IMR-90 (cell line): ENCODE measurements at regions not wholly inside any gene's neighbourhood (a gene's known extent, or its start where the extent isn't known, plus 50 kb on each side); places are given as distances from the start of the nearest gene placed in this dataset.
"Not testable (repeated sequence)": the region's sequence is repeated elsewhere in the genome, so short reads cannot be mapped to it uniquely, and the experiment has no call there.

ENCODE experiments used
- BHLHE40 ChIP-seq: fragments of 150-350 bp; IDR thresholded peaks from 2 replicates; pipeline ENCODE4 v1.6.1; 2016; ENCODE audit warnings: mild to moderate bottlenecking, low read depth, low read length
- MAFK ChIP-seq: IDR thresholded peaks from 2 replicates; pipeline ENCODE4 v1.6.1; 2012; ENCODE audit warnings: low read depth, low read length, improper control_type of control experiment
- MAZ ChIP-seq: IDR thresholded peaks from 2 replicates; pipeline ENCODE4 v1.6.1; 2012; ENCODE audit warnings: low read depth, mild to moderate bottlenecking, low read length, improper control_type of control experiment, moderate library complexity, borderline replicate concordance
- NFE2L2 ChIP-seq: fragments of 150-350 bp; IDR thresholded peaks from 2 replicates; pipeline ENCODE4 v1.6.1; 2016; ENCODE audit warnings: low read depth, mild to moderate bottlenecking, low read length
- POLR2A ChIP-seq: IDR thresholded peaks from 2 replicates; pipeline ENCODE4 v1.6.1; 2012; ENCODE audit warnings: mild to moderate bottlenecking, low read depth, low read length
- RAD21 ChIP-seq: IDR thresholded peaks from 2 replicates; pipeline ENCODE4 v1.6.1; 2012; ENCODE audit warnings: low read length, improper control_type of control experiment
- RCOR1 ChIP-seq: IDR thresholded peaks from 2 replicates; pipeline ENCODE4 v1.6.1; 2012; ENCODE audit warnings: mild to moderate bottlenecking, low read length, improper control_type of control experiment; ENCODE audit not compliant: insufficient replicate concordance
- RFX5 ChIP-seq: IDR thresholded peaks from 2 replicates; pipeline ENCODE4 v1.8.0; 2012; ENCODE audit warnings: low read depth, mild to moderate bottlenecking, low read length, moderate library complexity
- SMC3 ChIP-seq: fragments of 150-350 bp; IDR thresholded peaks from 2 replicates; pipeline ENCODE4 v1.6.1; 2016; ENCODE audit warnings: low read depth, mild to moderate bottlenecking, antibody characterized with exemption, low read length, moderate library complexity
- TF ChIP-seq, protein P1 (sequence below): conservative IDR thresholded peaks from 2 replicates; pipeline ENCODE4 v1.5.1; 2012; ENCODE audit warnings: mild to moderate bottlenecking, low read depth, low read length, improper control_type of control experiment
- TF ChIP-seq, protein P2 (sequence below): fragments of 150-350 bp; IDR thresholded peaks from 2 replicates; pipeline ENCODE4 v1.6.1; 2017; ENCODE audit warnings: mild to moderate bottlenecking, antibody characterized with exemption, low read length, low read depth
- TF ChIP-seq, protein P3 (sequence below): fragments of 150-350 bp; IDR thresholded peaks from 2 replicates; pipeline ENCODE4 v1.6.1; 2016; ENCODE audit warnings: low read depth, mild to moderate bottlenecking, low read length, moderate library complexity, borderline replicate concordance

DNA sequence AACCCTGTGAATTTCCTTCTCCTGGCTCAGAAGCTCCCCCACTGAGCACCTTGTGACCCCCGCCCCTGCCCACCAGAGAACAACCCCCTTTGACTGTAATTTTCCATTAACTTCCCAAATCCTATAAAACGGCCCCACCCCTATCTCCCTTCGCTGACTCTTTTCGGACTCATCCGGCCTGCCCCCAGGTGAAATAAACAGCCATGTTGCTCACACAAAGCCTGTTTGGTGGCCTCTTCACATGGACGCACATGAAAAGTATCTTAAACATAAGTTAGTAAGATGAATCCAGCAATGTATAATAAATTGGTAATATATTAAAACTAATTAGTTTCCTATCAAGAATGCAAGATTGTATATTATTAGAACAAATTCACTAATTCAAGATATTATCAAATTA lies 462.3 kb upstream of the NETO1 start:
- TF ChIP-seq, protein P1, sequence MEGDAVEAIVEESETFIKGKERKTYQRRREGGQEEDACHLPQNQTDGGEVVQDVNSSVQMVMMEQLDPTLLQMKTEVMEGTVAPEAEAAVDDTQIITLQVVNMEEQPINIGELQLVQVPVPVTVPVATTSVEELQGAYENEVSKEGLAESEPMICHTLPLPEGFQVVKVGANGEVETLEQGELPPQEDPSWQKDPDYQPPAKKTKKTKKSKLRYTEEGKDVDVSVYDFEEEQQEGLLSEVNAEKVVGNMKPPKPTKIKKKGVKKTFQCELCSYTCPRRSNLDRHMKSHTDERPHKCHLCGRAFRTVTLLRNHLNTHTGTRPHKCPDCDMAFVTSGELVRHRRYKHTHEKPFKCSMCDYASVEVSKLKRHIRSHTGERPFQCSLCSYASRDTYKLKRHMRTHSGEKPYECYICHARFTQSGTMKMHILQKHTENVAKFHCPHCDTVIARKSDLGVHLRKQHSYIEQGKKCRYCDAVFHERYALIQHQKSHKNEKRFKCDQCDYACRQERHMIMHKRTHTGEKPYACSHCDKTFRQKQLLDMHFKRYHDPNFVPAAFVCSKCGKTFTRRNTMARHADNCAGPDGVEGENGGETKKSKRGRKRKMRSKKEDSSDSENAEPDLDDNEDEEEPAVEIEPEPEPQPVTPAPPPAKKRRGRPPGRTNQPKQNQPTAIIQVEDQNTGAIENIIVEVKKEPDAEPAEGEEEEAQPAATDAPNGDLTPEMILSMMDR = not testable (repeated sequence)
- TF ChIP-seq MAZ, BHLHE40, NFE2L2, POLR2A, SMC3, RAD21, MAFK, RCOR1, RFX5: not testable (repeated sequence)
- TF ChIP-seq, protein P2, sequence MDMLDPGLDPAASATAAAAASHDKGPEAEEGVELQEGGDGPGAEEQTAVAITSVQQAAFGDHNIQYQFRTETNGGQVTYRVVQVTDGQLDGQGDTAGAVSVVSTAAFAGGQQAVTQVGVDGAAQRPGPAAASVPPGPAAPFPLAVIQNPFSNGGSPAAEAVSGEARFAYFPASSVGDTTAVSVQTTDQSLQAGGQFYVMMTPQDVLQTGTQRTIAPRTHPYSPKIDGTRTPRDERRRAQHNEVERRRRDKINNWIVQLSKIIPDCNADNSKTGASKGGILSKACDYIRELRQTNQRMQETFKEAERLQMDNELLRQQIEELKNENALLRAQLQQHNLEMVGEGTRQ = not testable (repeated sequence)
- TF ChIP-seq, protein P3, sequence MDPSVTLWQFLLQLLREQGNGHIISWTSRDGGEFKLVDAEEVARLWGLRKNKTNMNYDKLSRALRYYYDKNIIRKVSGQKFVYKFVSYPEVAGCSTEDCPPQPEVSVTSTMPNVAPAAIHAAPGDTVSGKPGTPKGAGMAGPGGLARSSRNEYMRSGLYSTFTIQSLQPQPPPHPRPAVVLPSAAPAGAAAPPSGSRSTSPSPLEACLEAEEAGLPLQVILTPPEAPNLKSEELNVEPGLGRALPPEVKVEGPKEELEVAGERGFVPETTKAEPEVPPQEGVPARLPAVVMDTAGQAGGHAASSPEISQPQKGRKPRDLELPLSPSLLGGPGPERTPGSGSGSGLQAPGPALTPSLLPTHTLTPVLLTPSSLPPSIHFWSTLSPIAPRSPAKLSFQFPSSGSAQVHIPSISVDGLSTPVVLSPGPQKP = not testable (repeated sequence)
